HG03378 (cell line): ENCODE measurements at regions not wholly inside any gene's neighbourhood (a gene's known extent, or its start where the extent isn't known, plus 50 kb on each side); places are given as distances from the start of the nearest gene placed in this dataset.
"Not testable (repeated sequence)": the region's sequence is repeated elsewhere in the genome, so short reads cannot be mapped to it uniquely, and the experiment has no call there.

Experiments
- ATAC-seq: cut with Tn5 transposase; IDR thresholded peaks from one replicate; pipeline ENCODE4 v1.9.1; 2021; ENCODE audit warnings: mild to moderate bottlenecking, moderate library complexity; ENCODE audit not compliant: unreplicated experiment

- no peak for ATAC-seq
Observed at GRCh38 chr12:27864521-27864920, 84.5 kb upstream of the MANSC4 start.

- ATAC-seq, result no peak
Observed at GRCh38 chr12:27863839-27864238, 83.8 kb upstream of the MANSC4 start.

- ATAC-seq, result peak; percentile 94
Observed at GRCh38 chr12:27861428-27862167, 81.6 kb upstream of the MANSC4 start.

- ATAC-seq, result no peak
Observed at GRCh38 chr12:27859648-27860047, 79.6 kb upstream of the MANSC4 start.

GRCh38 chr12:27857006-27857405 lies 77.0 kb upstream of the MANSC4 start:
- ATAC-seq, result not testable (repeated sequence)

- ATAC-seq, result no peak
Observed at GRCh38 chr12:27852742-27853141, 72.7 kb upstream of the MANSC4 start.
